ENCODE measurements at regions not wholly inside any gene's neighbourhood (a gene's known extent, or its start where the extent isn't known, plus 50 kb on each side); places are given as distances from the start of the nearest gene placed in this dataset.

GRCh38 chr16:79856581-79856980 is 256.0 kb upstream of the MAF start:
- H3K27ac Mint-ChIP-seq, result no peak overlapping the region
- H3K27me3 Mint-ChIP-seq, result peaks cover 44 to 51% of the 10 kb centered on the region in 2 donors
- ATAC-seq, result peak; percentile 59 to 94
- H3K4me3 Mint-ChIP-seq, result no peak overlapping the region
- H3K4me1 Mint-ChIP-seq (ENCODE audit: low read depth in 2 of 2), result peaks cover 4 to 8% of the 10 kb centered on the region in 2 donors
- H3K9me3 Mint-ChIP-seq, result peaks cover 21% of the 10 kb centered on the region
- H3K36me3 Mint-ChIP-seq, result peaks cover 23% of the 10 kb centered on the region
- peak; percentile 78 for DNase-seq (ENCODE audit: low spot score)

GRCh38 chr16:79850348-79850747 is 249.8 kb upstream of the MAF start:
- no peaks in the 10 kb centered on the region for H3K4me1 Mint-ChIP-seq (ENCODE audit: low read depth in 2 of 2)
- peaks cover 15% of the 10 kb centered on the region for H3K9me3 Mint-ChIP-seq
- H3K36me3 Mint-ChIP-seq, result peaks cover 13% of the 10 kb centered on the region
- no peak overlapping the region for H3K4me3 Mint-ChIP-seq
- no peak overlapping the region for H3K27ac Mint-ChIP-seq
- DNase-seq (ENCODE audit: low spot score) (no peak), ATAC-seq (no peak)
- peaks cover 31 to 35% of the 10 kb centered on the region in 2 donors for H3K27me3 Mint-ChIP-seq

GRCh38 chr16:79849119-79849518 is 248.6 kb upstream of the MAF start:
- ATAC-seq, result peak in 1 of 2 donors; percentile 40
- Mint-ChIP-seq H3K9me3 (peaks cover 6% of the 10 kb centered on the region), H3K4me1 (ENCODE audit: low read depth in 2 of 2) (peaks cover 0 to under 1% of the 10 kb centered on the region in 2 donors), H3K27me3 (peaks cover 23 to 24% of the 10 kb centered on the region in 2 donors), H3K27ac (no peak overlapping the region), H3K36me3 (peaks cover under 1% of the 10 kb centered on the region), H3K4me3 (no peak overlapping the region)
- no peak for DNase-seq (ENCODE audit: low spot score)

GRCh38 chr16:79848719-79849118 is 248.2 kb upstream of the MAF start:
- Mint-ChIP-seq H3K4me1 (ENCODE audit: low read depth in 2 of 2) (peaks cover 4% of the 10 kb centered on the region in 2 donors), H3K27ac (no peak overlapping the region), H3K27me3 (peaks cover 23 to 26% of the 10 kb centered on the region in 2 donors), H3K4me3 (no peak overlapping the region), H3K36me3 (no peaks in the 10 kb centered on the region), H3K9me3 (peaks cover 6% of the 10 kb centered on the region)
- ATAC-seq, result no peak
- DNase-seq (ENCODE audit: low spot score), result no peak

GRCh38 chr16:79847569-79847968 is 247.0 kb upstream of the MAF start:
- ATAC-seq, result no peak
- Mint-ChIP-seq H3K27ac (no peak overlapping the region), H3K9me3 (no peaks in the 10 kb centered on the region), H3K4me3 (no peak overlapping the region), H3K4me1 (ENCODE audit: low read depth in 2 of 2) (peaks cover 7 to 16% of the 10 kb centered on the region in 2 donors), H3K36me3 (no peaks in the 10 kb centered on the region), H3K27me3 (peaks cover 19 to 24% of the 10 kb centered on the region in 2 donors)
- DNase-seq (ENCODE audit: low spot score), result no peak

GRCh38 chr16:79847101-79847500 is 246.6 kb upstream of the MAF start:
- peaks cover 20 to 28% of the 10 kb centered on the region in 2 donors for H3K27me3 Mint-ChIP-seq
- peaks cover 7 to 19% of the 10 kb centered on the region in 2 donors for H3K4me1 Mint-ChIP-seq (ENCODE audit: low read depth in 2 of 2)

GRCh38 chr16:79845734-79846135 is 245.2 kb upstream of the MAF start:
- Mint-ChIP-seq H3K27me3 (peaks cover 22 to 39% of the 10 kb centered on the region in 2 donors), H3K27ac (no peak overlapping the region), H3K4me3 (no peak overlapping the region), H3K36me3 (no peaks in the 10 kb centered on the region), H3K4me1 (ENCODE audit: low read depth in 2 of 2) (peaks cover 7 to 22% of the 10 kb centered on the region in 2 donors), H3K9me3 (no peaks in the 10 kb centered on the region)
- DNase-seq (ENCODE audit: low spot score) (no peak), ATAC-seq (no peak)

More at GRCh38 chr16:79847101-79847500, 246.6 kb upstream of the MAF start:
- Mint-ChIP-seq H3K27ac (no peak overlapping the region), H3K4me3 (no peak overlapping the region), H3K36me3 (no peaks in the 10 kb centered on the region), H3K9me3 (no peaks in the 10 kb centered on the region)
- ATAC-seq (no peak), DNase-seq (ENCODE audit: low spot score) (no peak)

- ATAC-seq (peak in 1 of 2 donors; percentile 31), DNase-seq (ENCODE audit: low spot score) (no peak)
- no peaks in the 10 kb centered on the region for H3K9me3 Mint-ChIP-seq
- no peaks in the 10 kb centered on the region for H3K36me3 Mint-ChIP-seq
- no peak overlapping the region for H3K27ac Mint-ChIP-seq
- peaks cover 18 to 33% of the 10 kb centered on the region in 2 donors for H3K27me3 Mint-ChIP-seq
- no peak overlapping the region for H3K4me3 Mint-ChIP-seq
- H3K4me1 Mint-ChIP-seq (ENCODE audit: low read depth in 2 of 2), result peaks cover 7 to 22% of the 10 kb centered on the region in 2 donors
Observed at GRCh38 chr16:79845033-79845733, 244.6 kb upstream of the MAF start.

- no peak for ATAC-seq
- Mint-ChIP-seq H3K27me3 (peaks cover 21 to 31% of the 10 kb centered on the region in 2 donors), H3K27ac (no peak overlapping the region), H3K4me3 (no peak overlapping the region), H3K4me1 (ENCODE audit: low read depth in 2 of 2) (peaks cover 7 to 22% of the 10 kb centered on the region in 2 donors), H3K36me3 (no peaks in the 10 kb centered on the region), H3K9me3 (no peaks in the 10 kb centered on the region)
- no peak for DNase-seq (ENCODE audit: low spot score)
Observed at GRCh38 chr16:79844603-79845002, 244.1 kb upstream of the MAF start.

- Mint-ChIP-seq H3K36me3 (no peaks in the 10 kb centered on the region), H3K27ac (peak overlapping the region in 1 of 2 donors; percentile 59), H3K9me3 (no peaks in the 10 kb centered on the region), H3K4me1 (ENCODE audit: low read depth in 2 of 2) (peaks cover 7 to 22% of the 10 kb centered on the region in 2 donors), H3K27me3 (peaks cover 21 to 31% of the 10 kb centered on the region in 2 donors), H3K4me3 (peak overlapping the region; percentile 18)
- ATAC-seq, result peak; percentile 57 to 67
- DNase-seq (ENCODE audit: low spot score), result no peak
Observed at GRCh38 chr16:79843631-79844043, 243.1 kb upstream of the MAF start.

- Mint-ChIP-seq H3K9me3 (no peaks in the 10 kb centered on the region), H3K4me1 (ENCODE audit: low read depth in 2 of 2) (peaks cover 7 to 22% of the 10 kb centered on the region in 2 donors), H3K27me3 (peaks cover 21 to 31% of the 10 kb centered on the region in 2 donors), H3K4me3 (no peak overlapping the region), H3K36me3 (no peaks in the 10 kb centered on the region), H3K27ac (no peak overlapping the region)
- DNase-seq (ENCODE audit: low spot score), result no peak
- ATAC-seq, result peak in 1 of 2 donors; percentile 50
Observed at GRCh38 chr16:79843145-79843544, 242.6 kb upstream of the MAF start.

GRCh38 chr16:79842197-79842596 is 241.7 kb upstream of the MAF start:
- ATAC-seq (no peak), DNase-seq (ENCODE audit: low spot score) (no peak)
- no peak overlapping the region for H3K4me3 Mint-ChIP-seq
- H3K4me1 Mint-ChIP-seq (ENCODE audit: low read depth in 2 of 2), result peaks cover 7 to 22% of the 10 kb centered on the region in 2 donors
- no peak overlapping the region for H3K27ac Mint-ChIP-seq
- no peaks in the 10 kb centered on the region for H3K9me3 Mint-ChIP-seq
- H3K36me3 Mint-ChIP-seq, result no peaks in the 10 kb centered on the region
- peaks cover 21 to 35% of the 10 kb centered on the region in 2 donors for H3K27me3 Mint-ChIP-seq

- DNase-seq (ENCODE audit: low spot score) (no peak), ATAC-seq (no peak)
- Mint-ChIP-seq H3K27ac (no peak overlapping the region), H3K9me3 (no peaks in the 10 kb centered on the region), H3K4me1 (ENCODE audit: low read depth in 2 of 2) (peaks cover 7 to 22% of the 10 kb centered on the region in 2 donors), H3K27me3 (peaks cover 21 to 38% of the 10 kb centered on the region in 2 donors), H3K4me3 (no peak overlapping the region), H3K36me3 (no peaks in the 10 kb centered on the region)
Observed at GRCh38 chr16:79839466-79840341, 239.2 kb upstream of the MAF start.

Measured in natural killer cell treated with Interleukin-12 subunit alpha and Interleukin-12 subunit beta and Interleukin-15 and Interleukin-18, amount 100 ng/mL, for 72 hours (primary cell).